Stimulated activated CD4-positive, alpha-beta T cell treated with anti-CD3 and anti-CD28 coated beads, Interleukin-12 subunit alpha, Interleukin-12 subunit beta, amount 100 ng/mL, for 4 hours (primary cell): ENCODE measurements at regions not wholly inside any gene's neighbourhood (a gene's known extent, or its start where the extent isn't known, plus 50 kb on each side); places are given as distances from the start of the nearest gene placed in this dataset.

Experiments
- DNase-seq: peaks from one replicate; pipeline ENCODE4 v3.0.0-alpha.2; 2020

- no peak for DNase-seq
Measured at GRCh38 chr5:164651546-164652275, 1146.3 kb downstream of the MAT2B start.

GRCh38 chr5:164652276-164652660 lies 1146.8 kb downstream of the MAT2B start:
- DNase-seq: no peak

GRCh38 chr5:164663198-164663989 lies 1158.0 kb downstream of the MAT2B start:
- DNase-seq: no peak

- no peak for DNase-seq
Measured at GRCh38 chr5:164671640-164672039, 1166.2 kb downstream of the MAT2B start.

- DNase-seq: no peak
Measured at GRCh38 chr5:164672205-164672604, 1166.8 kb downstream of the MAT2B start.

- DNase-seq: no peak
Measured at GRCh38 chr5:164672931-164673694, 1167.7 kb downstream of the MAT2B start.

GRCh38 chr5:164679461-164679860 lies 1174.0 kb downstream of the MAT2B start:
- no peak for DNase-seq

- no peak for DNase-seq
Measured at GRCh38 chr5:164680216-164680615, 1174.8 kb downstream of the MAT2B start.

- no peak for DNase-seq
Measured at GRCh38 chr5:164680812-164681520, 1175.5 kb downstream of the MAT2B start.

- no peak for DNase-seq
Measured at GRCh38 chr5:164687391-164687790, 1182.0 kb downstream of the MAT2B start.

GRCh38 chr5:164688437-164688836 lies 1183.0 kb downstream of the MAT2B start:
- no peak for DNase-seq

- no peak for DNase-seq
Measured at GRCh38 chr5:164708831-164709230, 1203.4 kb downstream of the MAT2B start.

GRCh38 chr5:164713682-164714081 lies 1208.3 kb downstream of the MAT2B start:
- no peak for DNase-seq

GRCh38 chr5:164721116-164721515 lies 1215.7 kb downstream of the MAT2B start:
- no peak for DNase-seq

- no peak for DNase-seq
Measured at GRCh38 chr5:164721656-164722055, 1216.2 kb downstream of the MAT2B start.

GRCh38 chr5:164722702-164723101 lies 1217.3 kb downstream of the MAT2B start:
- DNase-seq: no peak

- no peak for DNase-seq
Measured at GRCh38 chr5:164727012-164727411, 1221.6 kb downstream of the MAT2B start.

GRCh38 chr5:164728733-164729132 lies 1223.3 kb downstream of the MAT2B start:
- no peak for DNase-seq

- DNase-seq: no peak
Measured at GRCh38 chr5:164735334-164735733, 1229.9 kb downstream of the MAT2B start.

- DNase-seq: no peak
Measured at GRCh38 chr5:164741376-164741775, 1236.0 kb downstream of the MAT2B start.

- DNase-seq: no peak
Measured at GRCh38 chr5:164742025-164742424, 1236.6 kb downstream of the MAT2B start.

GRCh38 chr5:164746723-164747122 lies 1241.3 kb downstream of the MAT2B start:
- DNase-seq: no peak

GRCh38 chr5:164747371-164747770 lies 1242.0 kb downstream of the MAT2B start:
- no peak for DNase-seq
